Mammary epithelial cell (primary cell): ENCODE measurements at regions not wholly inside any gene's neighbourhood (a gene's known extent, or its start where the extent isn't known, plus 50 kb on each side); places are given as distances from the start of the nearest gene placed in this dataset.

ENCODE experiments used
- CTCF ChIP-seq, 2 donors: IDR thresholded peaks in 1 of 2; conservative IDR thresholded peaks in 1 of 2; 2 replicates each; pipeline ENCODE4 v1.5.1; 2011 to 2012; ENCODE audit warnings: inconsistent platforms in 2 of 2, low read length in 2 of 2, mild to moderate bottlenecking in 2 of 2, control low read depth in 1 of 2, low read depth in 1 of 2; ENCODE audit not compliant: insufficient read depth in 1 of 2; ENCODE audit errors: extremely low read depth in 1 of 2
- EZH2 ChIP-seq: IDR thresholded peaks from 2 replicates; pipeline ENCODE4 v1.6.1; 2012; ENCODE audit warnings: low read length, inconsistent platforms, borderline replicate concordance

GRCh38 chrX:26442340-26442739, 226.4 kb downstream of the MAGEB5 start:
- TF ChIP-seq CTCF (conservative IDR thresholded peaks at IDR 0.05 in 1 of 2, IDR thresholded peaks at IDR 0.05 in 1 of 2; ENCODE audit: extremely low read depth in 1 of 2, insufficient read depth in 1 of 2, low read depth in 1 of 2, low read length in 2 of 2) (peak; percentile 47 to 60), EZH2 (no peak)
